Glomerular visceral epithelial cell (primary cell): ENCODE measurements at regions not wholly inside any gene's neighbourhood (a gene's known extent, or its start where the extent isn't known, plus 50 kb on each side); places are given as distances from the start of the nearest gene placed in this dataset.
"Not testable (repeated sequence)": the region's sequence is repeated elsewhere in the genome, so short reads cannot be mapped to it uniquely, and the experiment has no call there.

ENCODE experiments used
- DNase-seq: peaks from one replicate; pipeline ENCODE4 v3.0.0-alpha.2; 2016; ENCODE audit errors: extremely low spot score

GRCh38 chr20:57103146-57103800 is 163.2 kb downstream of the BMP7 start:
- no peak for DNase-seq

GRCh38 chr20:57104113-57104512 is 162.3 kb downstream of the BMP7 start:
- DNase-seq: no peak

DNA sequence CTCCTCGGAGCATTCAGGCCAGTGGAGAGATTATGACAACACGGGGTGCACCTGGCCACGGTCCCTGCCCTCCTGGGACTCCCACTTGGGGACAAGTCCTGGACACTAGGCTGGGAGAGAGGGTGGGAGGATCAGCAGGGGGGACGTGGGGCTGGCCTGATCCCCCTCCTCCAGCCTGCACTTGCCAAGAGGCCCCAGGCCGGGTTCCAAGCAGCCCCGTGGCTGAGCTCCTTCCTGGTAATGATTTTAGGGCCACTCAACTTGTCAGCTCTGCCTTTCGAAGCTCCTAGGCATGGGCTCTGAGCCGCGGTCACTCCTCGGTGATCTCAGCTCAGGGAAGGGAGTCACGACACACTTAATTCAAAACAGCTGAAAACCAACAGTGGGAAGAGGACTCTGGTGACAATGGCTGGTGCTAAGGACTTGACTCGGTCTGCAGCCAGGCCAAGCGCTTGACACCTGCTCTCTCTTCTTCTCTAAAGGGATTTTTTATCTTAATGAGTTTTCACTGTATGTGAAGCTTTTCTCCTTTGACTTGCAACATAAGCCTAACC is 161.7 kb downstream of the BMP7 start:
- DNase-seq: no peak

DNA sequence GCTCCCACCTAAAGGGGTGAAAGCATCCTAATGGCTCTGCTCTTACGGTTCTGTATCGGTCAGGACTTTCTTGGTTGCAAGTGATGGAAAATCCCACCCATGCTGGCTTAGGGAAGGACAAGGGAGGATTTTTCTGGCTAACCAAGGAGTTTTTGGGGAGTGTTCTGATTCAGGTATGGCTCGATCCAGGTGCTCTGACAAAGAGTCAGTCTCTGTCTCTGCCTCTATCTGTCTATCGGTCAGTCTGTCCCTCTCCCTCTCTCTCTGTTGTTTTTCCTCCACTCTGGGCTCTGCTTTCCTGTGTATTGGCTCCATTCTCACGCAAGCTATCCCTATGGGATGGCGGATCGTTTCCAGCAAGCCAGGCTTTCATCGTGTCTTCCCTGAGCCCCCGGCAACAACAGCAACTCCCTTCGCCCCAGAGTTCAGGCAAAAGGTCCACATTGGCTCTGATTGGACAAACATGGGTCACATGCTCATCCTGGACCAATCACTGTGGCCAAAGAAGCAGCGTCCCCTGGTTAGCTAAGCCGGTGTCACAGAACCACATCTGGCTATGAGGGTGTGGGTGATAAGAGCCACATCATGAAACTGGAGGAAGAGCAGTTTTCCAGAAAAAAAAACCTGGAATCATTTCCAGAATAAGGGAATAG is 160.3 kb downstream of the BMP7 start:
- DNase-seq: no peak

DNA sequence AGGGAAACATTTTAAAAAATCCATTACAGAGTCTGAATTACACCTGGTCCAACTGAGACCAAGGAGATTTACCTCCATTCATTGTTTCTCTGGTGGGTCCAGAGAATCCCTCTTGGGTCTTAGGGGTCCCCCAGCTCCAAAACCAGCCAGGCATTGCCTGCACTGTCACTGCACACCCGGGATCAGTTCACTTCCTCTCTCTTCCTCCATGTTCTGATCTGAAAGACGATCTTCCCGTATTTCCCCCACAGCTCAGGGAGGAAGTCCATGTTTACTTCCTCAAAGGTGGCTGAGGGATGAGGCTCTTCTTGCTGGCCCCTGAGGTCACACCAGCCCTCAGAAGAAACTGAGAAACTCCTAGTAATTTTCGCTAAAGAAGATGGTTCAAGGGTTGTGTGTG is 159.7 kb downstream of the BMP7 start:
- no peak for DNase-seq

DNA sequence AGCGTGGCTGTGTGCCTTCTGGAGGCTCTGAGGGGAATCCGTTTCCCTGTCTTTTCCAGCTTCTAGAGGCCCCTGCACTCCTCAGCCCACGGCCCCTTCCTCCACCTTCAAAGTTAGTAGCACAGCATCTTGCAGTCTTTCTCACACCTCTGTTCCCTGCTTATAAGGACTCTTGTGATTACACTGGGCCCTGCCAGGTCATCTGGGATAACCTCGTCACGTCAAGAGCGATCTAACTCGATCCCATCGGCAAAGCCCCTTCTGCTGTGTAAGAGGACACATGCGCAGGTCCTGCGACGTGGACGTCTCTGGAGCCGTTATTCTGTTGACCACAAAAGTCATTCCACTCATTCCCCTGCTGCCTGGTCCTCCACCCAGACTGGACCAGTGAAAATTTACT is 159.2 kb downstream of the BMP7 start:
- DNase-seq: no peak

DNA sequence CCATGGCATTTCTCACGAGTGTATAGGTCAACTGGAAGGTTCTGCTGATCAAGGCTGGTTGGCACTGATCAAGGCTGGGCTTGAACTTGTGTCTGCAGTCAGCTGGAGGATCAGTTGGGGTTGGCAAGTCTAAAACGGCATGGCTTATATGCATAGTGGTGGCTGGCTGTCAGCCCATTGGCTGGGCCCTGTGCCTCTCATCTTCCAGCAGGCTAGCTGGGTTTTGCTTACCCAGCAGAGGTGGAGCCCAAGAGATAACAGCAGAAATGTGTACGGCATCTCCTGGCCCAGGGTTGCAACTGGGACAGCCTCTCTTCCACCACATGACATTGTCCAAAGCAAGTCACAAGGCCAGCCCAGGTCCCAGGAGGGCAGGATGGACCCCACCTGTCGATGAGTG is 158.2 kb downstream of the BMP7 start:
- no peak for DNase-seq

- no peak for DNase-seq
These were observed 157.5 kb downstream of the BMP7 start for GRCh38 chr20:57108742-57109570.

GRCh38 chr20:57109571-57109953 is 156.9 kb downstream of the BMP7 start:
- DNase-seq: no peak

DNA sequence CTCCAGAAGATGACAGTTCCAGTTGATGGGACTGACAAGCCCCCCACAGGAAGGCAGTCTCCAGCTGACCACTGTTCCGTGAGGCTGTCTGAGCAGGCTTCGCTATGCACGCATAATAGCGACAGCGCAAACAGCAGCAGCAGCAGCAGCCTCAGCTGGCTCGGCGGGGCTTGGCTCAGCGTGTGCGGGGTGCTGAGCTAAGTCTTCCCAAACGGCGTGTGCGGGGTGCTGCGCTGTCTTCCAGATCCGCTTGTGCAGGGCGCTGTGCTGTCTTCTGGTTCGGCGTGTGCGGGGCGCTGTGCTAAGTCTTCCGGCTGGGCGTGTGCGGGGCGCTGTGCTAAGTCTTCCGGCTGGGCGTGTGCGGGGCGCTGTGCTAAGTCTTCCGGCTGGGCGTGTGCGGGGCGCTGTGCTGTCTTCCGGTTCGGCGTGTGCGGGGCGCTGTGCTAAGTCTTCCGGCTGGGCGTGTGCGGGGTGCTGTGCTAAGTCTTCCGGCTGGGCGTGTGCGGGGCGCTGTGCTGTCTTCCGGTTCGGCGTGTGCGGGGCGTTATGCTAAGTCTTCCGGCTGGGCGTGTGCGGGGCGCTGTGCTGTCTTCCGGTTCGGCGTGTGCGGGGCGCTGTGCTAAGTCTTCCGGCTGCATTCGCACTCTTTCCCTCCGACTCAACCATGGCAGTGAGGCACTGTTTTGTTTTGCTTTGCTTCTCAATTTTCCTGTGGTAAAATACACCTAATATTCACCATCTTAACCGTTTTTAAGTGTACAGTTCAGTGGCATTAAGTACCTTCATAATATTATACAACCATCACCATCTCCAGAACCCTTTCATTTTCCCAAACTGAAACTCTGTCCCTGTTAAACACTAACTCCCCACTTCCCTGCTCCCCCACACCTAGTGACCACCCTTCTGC is 156.1 kb downstream of the BMP7 start:
- not testable (repeated sequence) for DNase-seq

GRCh38 chr20:57111028-57111373 is 155.4 kb downstream of the BMP7 start:
- no peak for DNase-seq

- DNase-seq: no peak
These were observed 154.0 kb downstream of the BMP7 start for GRCh38 chr20:57112448-57112847.

DNA sequence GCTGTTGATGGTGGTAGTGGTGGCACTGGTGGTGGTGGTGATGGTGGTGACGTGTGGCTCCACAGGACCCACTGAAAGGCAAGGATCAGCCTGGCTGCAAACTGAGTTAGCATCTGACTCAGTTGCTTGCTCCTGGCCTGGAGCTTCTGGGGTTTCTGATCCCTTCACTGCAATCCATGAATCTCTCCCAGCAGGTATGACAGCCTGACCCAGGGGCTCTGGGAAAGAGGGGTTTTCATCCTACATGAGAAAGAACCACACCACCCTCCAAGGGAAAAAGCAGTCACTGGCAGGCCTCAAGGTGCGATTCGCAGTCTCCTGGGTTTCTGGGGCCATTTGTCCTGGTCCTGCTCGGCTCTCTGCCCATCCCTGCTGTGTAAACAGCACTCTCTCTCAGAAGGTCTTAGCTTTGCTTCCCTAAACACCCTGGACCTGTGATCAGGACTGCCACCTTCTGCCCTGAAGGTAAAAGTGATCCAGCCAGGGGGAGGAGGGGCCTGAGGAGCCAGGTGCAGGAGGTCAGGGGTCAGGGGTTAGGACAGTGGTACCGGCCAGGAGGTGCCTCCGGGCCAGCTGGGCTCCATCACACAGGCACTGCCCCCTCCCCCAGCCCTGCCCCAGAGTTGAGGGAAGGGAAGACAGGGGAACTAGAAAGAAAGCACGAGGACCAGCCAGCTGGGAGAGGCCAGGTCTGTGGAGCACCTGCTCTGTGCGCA is 152.0 kb downstream of the BMP7 start:
- no peak for DNase-seq

- no peak for DNase-seq
These were observed 149.1 kb downstream of the BMP7 start for GRCh38 chr20:57117296-57117695.

GRCh38 chr20:57118107-57118769 is 148.2 kb downstream of the BMP7 start:
- no peak for DNase-seq
